PC-9 (cell line): ENCODE measurements at regions not wholly inside any gene's neighbourhood (a gene's known extent, or its start where the extent isn't known, plus 50 kb on each side); places are given as distances from the start of the nearest gene placed in this dataset.

Experiments
- EZH2 ChIP-seq: fragments of 200-600 bp; sonication (generic); IDR thresholded peaks from 2 replicates; pipeline ENCODE4 v1.8.0; 2017; ENCODE audit warnings: antibody characterized with exemption, low read depth
- TF ChIP-seq, protein P1 (sequence below): fragments of 200-600 bp; sonication (generic); conservative IDR thresholded peaks from 2 replicates; pipeline ENCODE4 v1.6.1; 2017; ENCODE audit warnings: mixed run types, antibody characterized with exemption, mild to moderate bottlenecking, moderate library complexity

- no peak for TF ChIP-seq EZH2
- TF ChIP-seq, protein P1, sequence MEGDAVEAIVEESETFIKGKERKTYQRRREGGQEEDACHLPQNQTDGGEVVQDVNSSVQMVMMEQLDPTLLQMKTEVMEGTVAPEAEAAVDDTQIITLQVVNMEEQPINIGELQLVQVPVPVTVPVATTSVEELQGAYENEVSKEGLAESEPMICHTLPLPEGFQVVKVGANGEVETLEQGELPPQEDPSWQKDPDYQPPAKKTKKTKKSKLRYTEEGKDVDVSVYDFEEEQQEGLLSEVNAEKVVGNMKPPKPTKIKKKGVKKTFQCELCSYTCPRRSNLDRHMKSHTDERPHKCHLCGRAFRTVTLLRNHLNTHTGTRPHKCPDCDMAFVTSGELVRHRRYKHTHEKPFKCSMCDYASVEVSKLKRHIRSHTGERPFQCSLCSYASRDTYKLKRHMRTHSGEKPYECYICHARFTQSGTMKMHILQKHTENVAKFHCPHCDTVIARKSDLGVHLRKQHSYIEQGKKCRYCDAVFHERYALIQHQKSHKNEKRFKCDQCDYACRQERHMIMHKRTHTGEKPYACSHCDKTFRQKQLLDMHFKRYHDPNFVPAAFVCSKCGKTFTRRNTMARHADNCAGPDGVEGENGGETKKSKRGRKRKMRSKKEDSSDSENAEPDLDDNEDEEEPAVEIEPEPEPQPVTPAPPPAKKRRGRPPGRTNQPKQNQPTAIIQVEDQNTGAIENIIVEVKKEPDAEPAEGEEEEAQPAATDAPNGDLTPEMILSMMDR, result no peak
Measured at GRCh38 chr18:56451188-56451587, 187.2 kb downstream of the TXNL1 start.
